ENCODE measurements at regions not wholly inside any gene's neighbourhood (a gene's known extent, or its start where the extent isn't known, plus 50 kb on each side); places are given as distances from the start of the nearest gene placed in this dataset.

- WGBS (ENCODE audit: low lambda C conversion rate), result 16% methylated on average over 7 of the region's 7 CpGs
- H3F3A ChIP-seq (replicated peaks; ENCODE audit: insufficient read depth), result no peaks in the 10 kb centered on the region
- H3K9ac ChIP-seq, result no peak overlapping the region
- ChIA-PET CTCF (interaction anchor here (1.3 kb wide), 1 partner anchor 12 kb away, joined by 6 read pairs; no protein-coding TSS in a partner anchor), POLR2A (no interaction called here)
- no peaks in the 10 kb centered on the region for H3K9me2 ChIP-seq
- no peaks in the 10 kb centered on the region for H4K20me1 ChIP-seq (ENCODE audit: insufficient read depth)
- H3K4me3 ChIP-seq (ENCODE audit: low read depth in 2 of 2, low read length in 1 of 2), result no peak overlapping the region
- H3K27ac ChIP-seq (ENCODE audit: low read depth in 2 of 2, low read length in 1 of 2), result no peak overlapping the region
- H3K4me2 ChIP-seq, result no peak overlapping the region
- H3K79me2 ChIP-seq (ENCODE audit: insufficient read depth), result no peaks in the 10 kb centered on the region
- peaks cover 30% of the 10 kb centered on the region; the same call in 1 of the 2 replicates for H3K27me3 ChIP-seq (ENCODE audit: insufficient read depth)
- H3K36me3 ChIP-seq (replicated peaks in 1 of 2; ENCODE audit: control insufficient read depth in 1 of 2, insufficient read depth in 2 of 2, low read length in 1 of 2), result no peaks in the 10 kb centered on the region
- H3K4me1 ChIP-seq (ENCODE audit: control insufficient read depth in 1 of 2, insufficient read depth in 2 of 2, low read depth in 1 of 2, low read length in 1 of 2), result peaks cover 0 to 11% of the 10 kb centered on the region in 2 experiments; a peak in 1 of 4 replicates
- peak; percentile 57 for DNase-seq
- TF ChIP-seq SIN3A (IDR thresholded peaks at IDR 0.05; ENCODE audit: borderline replicate concordance, low read depth, low read length), result no peak
- TF ChIP-seq PBX3 (IDR thresholded peaks at IDR 0.05), result no peak
- TF ChIP-seq YY1 (IDR thresholded peaks at IDR 0.05; ENCODE audit: low read depth), result no peak
- TF ChIP-seq SMC3 (IDR thresholded peaks at IDR 0.05; ENCODE audit: low read depth, low read length), result no peak
- no peak for TF ChIP-seq ELF1 (IDR thresholded peaks at IDR 0.05)
- TF ChIP-seq ZBTB33 (IDR thresholded peaks at IDR 0.05; ENCODE audit: borderline replicate concordance, low read depth), result no peak
- TF ChIP-seq MXI1 (IDR thresholded peaks at IDR 0.05; ENCODE audit: low read depth, low read length), result no peak
- no peak for TF ChIP-seq RAD21 (IDR thresholded peaks at IDR 0.05; ENCODE audit: low read length)
- no peak for TF ChIP-seq IRF3 (IDR thresholded peaks at IDR 0.05; ENCODE audit: low read depth, low read length)
- TF ChIP-seq RFX5 (IDR thresholded peaks at IDR 0.05; ENCODE audit: low read length), result no peak
- TF ChIP-seq JUND (IDR thresholded peaks at IDR 0.05), result no peak
- TF ChIP-seq RCOR1 (IDR thresholded peaks at IDR 0.05; ENCODE audit: low read length), result no peak
- TF ChIP-seq REST (IDR thresholded peaks at IDR 0.05; ENCODE audit: low read depth, low read length), result no peak
- TF ChIP-seq TEAD4 (IDR thresholded peaks at IDR 0.05; ENCODE audit: borderline replicate concordance, insufficient read depth), result no peak
- TF ChIP-seq NRF1 (IDR thresholded peaks at IDR 0.05; ENCODE audit: low read depth, low read length), result no peak
- no peak for TF ChIP-seq EZH2phosphoT487 (IDR thresholded peaks at IDR 0.05; ENCODE audit: borderline replicate concordance, low read depth)
- no peaks in the 10 kb centered on the region for H3K9me3 ChIP-seq
- no peak overlapping the region for H2AFZ ChIP-seq (ENCODE audit: low read depth)
These were observed 111.7 kb upstream of the SLC22A23 start for GRCh38 chr6:3568396-3569082.

Measured in SK-N-SH (cell line).